Right lobe of liver (tissue), 4 donors: ENCODE measurements at regions not wholly inside any gene's neighbourhood (a gene's known extent, or its start where the extent isn't known, plus 50 kb on each side); places are given as distances from the start of the nearest gene placed in this dataset.
"Not testable (repeated sequence)": the region's sequence is repeated elsewhere in the genome, so short reads cannot be mapped to it uniquely, and the experiment has no call there.

ENCODE experiments used
- CTCF ChIP-seq, 4 donors: fragments of 200-600 bp in 3 of 4; fragments of 450-650 bp in 1 of 4; IDR thresholded peaks; one replicate each; pipeline versions ENCODE4 v1.5.1 to v1.8.0; 2016 to 2022; ENCODE audit warnings: antibody characterized with exemption in 4 of 4, mild to moderate bottlenecking in 2 of 4
- POLR2A ChIP-seq: fragments of 450-650 bp; IDR thresholded peaks from one replicate; pipeline ENCODE4 v1.6.1; 2017; ENCODE audit warnings: antibody characterized with exemption, mild to moderate bottlenecking
- donor health status: DM: no; HTN: no; CAD: no.
- donor health status: DM: no; HTN: no; CAD: no.
- donor health status: DM: no; HTN: yes; CAD: no.

GRCh38 chr5:136569875-136570274 lies 204.5 kb upstream of the TRPC7 start:
- TF ChIP-seq CTCF (IDR thresholded peaks at IDR 0.05); POLR2A: not testable (repeated sequence)
